Spinal cord (tissue), 9 donors: ENCODE measurements at regions not wholly inside any gene's neighbourhood (a gene's known extent, or its start where the extent isn't known, plus 50 kb on each side); places are given as distances from the start of the nearest gene placed in this dataset.
A peak's percentile ranks its signal among the peaks of the same experiment; 100 is the strongest.

Source experiments
- DNase-seq, 6 donors: peaks; one replicate each; pipeline versions ENCODE4 v3.0.0 to v3.0.0-alpha.2; 2013 to 2015; ENCODE audit warnings: low spot score in 6 of 6, low read depth in 4 of 6
- H3K27ac ChIP-seq: one replicate; pipeline ENCODE4 v1.5.1; 2013; ENCODE audit warnings: low read depth, low read length, control low read depth
- H3K27me3 ChIP-seq: one replicate; pipeline ENCODE4 v1.6.1; 2013; ENCODE audit warnings: low read length; ENCODE audit not compliant: control insufficient read depth, insufficient read depth
- H3K36me3 ChIP-seq: one replicate; pipeline ENCODE4 v1.6.1; 2013; ENCODE audit warnings: low read length; ENCODE audit not compliant: control insufficient read depth, insufficient read depth
- H3K4me1 ChIP-seq: one replicate; pipeline ENCODE4 v1.6.1; 2013; ENCODE audit warnings: low read length; ENCODE audit not compliant: control insufficient read depth, insufficient read depth
- H3K4me3 ChIP-seq: one replicate; pipeline ENCODE4 v1.5.1; 2013; ENCODE audit warnings: low read depth, low read length, control low read depth
- H3K9me3 ChIP-seq: one replicate; pipeline ENCODE4 v1.6.1; 2013; ENCODE audit warnings: low read length; ENCODE audit not compliant: control insufficient read depth, insufficient read depth
- WGBS: methylation state at CpG from one replicate; pipeline ENCODE4 v1.1.5; 2013; ENCODE audit warnings: missing lambda C conversion rate; ENCODE audit not compliant: insufficient coverage; 5-methylcytosine and 5-hydroxymethylcytosine counted together
- donor health status: healthy.

GRCh38 chr2:187233811-187234210 lies 214.2 kb downstream of the CALCRL start:
- Histone ChIP-seq H3K4me3 (no peak overlapping the region), H3K27me3 (no peaks in the 10 kb centered on the region), H3K36me3 (no peaks in the 10 kb centered on the region), H3K9me3 (no peaks in the 10 kb centered on the region), H3K27ac (no peak overlapping the region), H3K4me1 (no peaks in the 10 kb centered on the region)
- no peak for DNase-seq
- 89% methylated on average over 1 of the region's 2 CpGs for WGBS

- no peak for DNase-seq
- no peak overlapping the region for H3K4me3 ChIP-seq
- H3K36me3 ChIP-seq = no peaks in the 10 kb centered on the region
- no peaks in the 10 kb centered on the region for H3K4me1 ChIP-seq
- no peak overlapping the region for H3K27ac ChIP-seq
- WGBS = 100% methylated on average over 1 of the region's 1 CpG
- H3K9me3 ChIP-seq = no peaks in the 10 kb centered on the region
- H3K27me3 ChIP-seq = no peaks in the 10 kb centered on the region
Observed at GRCh38 chr2:187232749-187233148, 215.3 kb downstream of the CALCRL start.

GRCh38 chr2:187230088-187230487 lies 218.0 kb downstream of the CALCRL start:
- no peak overlapping the region for H3K4me3 ChIP-seq
- DNase-seq = no peak
- WGBS = 95% methylated on average over 2 of the region's 3 CpGs
- no peak overlapping the region for H3K27ac ChIP-seq
- H3K27me3 ChIP-seq = no peaks in the 10 kb centered on the region
- no peaks in the 10 kb centered on the region for H3K4me1 ChIP-seq
- no peaks in the 10 kb centered on the region for H3K36me3 ChIP-seq
- H3K9me3 ChIP-seq = no peaks in the 10 kb centered on the region

- Histone ChIP-seq H3K4me1 (no peaks in the 10 kb centered on the region), H3K27ac (no peak overlapping the region), H3K27me3 (no peaks in the 10 kb centered on the region), H3K36me3 (no peaks in the 10 kb centered on the region), H3K4me3 (no peak overlapping the region), H3K9me3 (no peaks in the 10 kb centered on the region)
- DNase-seq = peak in 2 of 6 donors; percentile 6 to 57
- WGBS = no CpG with 5 or more reads among the region's 1 CpG
Observed at GRCh38 chr2:187228986-187229385, 219.1 kb downstream of the CALCRL start.

GRCh38 chr2:187224989-187225388 lies 223.1 kb downstream of the CALCRL start:
- Histone ChIP-seq H3K4me1 (no peaks in the 10 kb centered on the region), H3K27me3 (no peaks in the 10 kb centered on the region), H3K27ac (no peak overlapping the region), H3K9me3 (no peaks in the 10 kb centered on the region), H3K4me3 (no peak overlapping the region), H3K36me3 (no peaks in the 10 kb centered on the region)
- WGBS = no CpG with 5 or more reads among the region's 3 CpGs
- peak in 1 of 6 donors; percentile 2 for DNase-seq

GRCh38 chr2:187220071-187220470 lies 228.0 kb downstream of the CALCRL start:
- Histone ChIP-seq H3K4me1 (no peaks in the 10 kb centered on the region), H3K4me3 (no peak overlapping the region), H3K27me3 (no peaks in the 10 kb centered on the region), H3K9me3 (no peaks in the 10 kb centered on the region), H3K27ac (no peak overlapping the region), H3K36me3 (no peaks in the 10 kb centered on the region)
- WGBS = no CpG with 5 or more reads among the region's 1 CpG
- DNase-seq = no peak

- no peak for DNase-seq
Observed at GRCh38 chr2:187215532-187216240, 232.4 kb downstream of the CALCRL start.

GRCh38 chr2:187214306-187214705 lies 233.7 kb downstream of the CALCRL start:
- no CpG with 5 or more reads among the region's 3 CpGs for WGBS
- no peak overlapping the region for H3K27ac ChIP-seq
- no peaks in the 10 kb centered on the region for H3K36me3 ChIP-seq
- H3K9me3 ChIP-seq = no peaks in the 10 kb centered on the region
- H3K27me3 ChIP-seq = no peaks in the 10 kb centered on the region
- H3K4me1 ChIP-seq = no peaks in the 10 kb centered on the region
- no peak for DNase-seq
- H3K4me3 ChIP-seq = no peak overlapping the region

More at GRCh38 chr2:187215532-187216240, 232.4 kb downstream of the CALCRL start:
- WGBS = no CpG with 5 or more reads among the region's 1 CpG
- no peak overlapping the region for H3K27ac ChIP-seq
- no peaks in the 10 kb centered on the region for H3K4me1 ChIP-seq
- no peak overlapping the region for H3K4me3 ChIP-seq
- no peaks in the 10 kb centered on the region for H3K9me3 ChIP-seq
- H3K36me3 ChIP-seq = no peaks in the 10 kb centered on the region
- no peaks in the 10 kb centered on the region for H3K27me3 ChIP-seq

GRCh38 chr2:187213798-187214197 lies 234.3 kb downstream of the CALCRL start:
- Histone ChIP-seq H3K27me3 (no peaks in the 10 kb centered on the region), H3K4me3 (no peak overlapping the region), H3K36me3 (no peaks in the 10 kb centered on the region), H3K27ac (no peak overlapping the region), H3K4me1 (no peaks in the 10 kb centered on the region), H3K9me3 (no peaks in the 10 kb centered on the region)
- no peak for DNase-seq

GRCh38 chr2:187210726-187211125 lies 237.3 kb downstream of the CALCRL start:
- Histone ChIP-seq H3K27me3 (no peaks in the 10 kb centered on the region), H3K4me3 (no peak overlapping the region), H3K27ac (no peak overlapping the region), H3K36me3 (no peaks in the 10 kb centered on the region), H3K4me1 (no peaks in the 10 kb centered on the region), H3K9me3 (no peaks in the 10 kb centered on the region)
- no peak for DNase-seq
- WGBS = 45% methylated on average over 2 of the region's 3 CpGs
